ENCODE measurements at regions not wholly inside any gene's neighbourhood (a gene's known extent, or its start where the extent isn't known, plus 50 kb on each side); places are given as distances from the start of the nearest gene placed in this dataset.
"Not testable (repeated sequence)": the region's sequence is repeated elsewhere in the genome, so short reads cannot be mapped to it uniquely, and the experiment has no call there.

DNA sequence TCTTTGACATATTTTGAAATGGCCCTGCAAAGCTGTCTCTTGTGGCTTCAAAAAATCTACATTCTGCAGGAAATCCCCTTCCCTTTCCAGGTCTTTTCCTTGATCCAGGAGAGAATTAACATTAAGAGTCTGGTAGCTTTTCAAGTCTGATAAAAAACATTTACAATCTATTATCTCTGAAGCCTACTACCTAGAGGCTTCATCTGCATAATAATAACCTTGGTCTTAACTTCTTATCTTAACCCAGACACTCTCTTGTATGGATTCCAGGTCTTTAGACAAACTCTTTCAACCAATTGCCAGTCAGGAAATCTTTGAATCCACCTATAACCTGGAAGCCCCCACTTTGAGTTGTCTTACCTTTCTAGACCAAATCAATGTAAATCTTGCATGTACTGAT, 179.3 kb upstream of the ZC3H15 start:
- no peak for DNase-seq

DNA sequence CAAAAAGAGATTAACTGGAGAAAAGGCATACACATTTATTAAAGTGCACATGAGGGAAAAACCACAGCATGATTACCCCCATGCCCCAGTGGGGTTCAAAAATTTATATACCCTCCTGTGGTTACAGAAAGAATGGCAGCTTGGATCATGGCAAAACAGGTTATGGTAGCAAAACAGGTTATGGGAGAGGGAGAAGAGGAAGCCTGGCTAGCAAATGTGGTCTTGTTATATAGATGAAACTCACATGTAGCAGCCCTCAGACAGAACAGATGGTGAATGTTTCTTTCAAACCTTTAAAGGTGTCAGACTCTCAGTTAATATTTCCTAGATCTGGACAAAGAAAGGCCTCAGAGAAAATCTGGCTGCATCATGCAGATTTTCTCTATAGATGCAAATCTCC, 178.2 kb upstream of the ZC3H15 start:
- no peak for DNase-seq

DNA sequence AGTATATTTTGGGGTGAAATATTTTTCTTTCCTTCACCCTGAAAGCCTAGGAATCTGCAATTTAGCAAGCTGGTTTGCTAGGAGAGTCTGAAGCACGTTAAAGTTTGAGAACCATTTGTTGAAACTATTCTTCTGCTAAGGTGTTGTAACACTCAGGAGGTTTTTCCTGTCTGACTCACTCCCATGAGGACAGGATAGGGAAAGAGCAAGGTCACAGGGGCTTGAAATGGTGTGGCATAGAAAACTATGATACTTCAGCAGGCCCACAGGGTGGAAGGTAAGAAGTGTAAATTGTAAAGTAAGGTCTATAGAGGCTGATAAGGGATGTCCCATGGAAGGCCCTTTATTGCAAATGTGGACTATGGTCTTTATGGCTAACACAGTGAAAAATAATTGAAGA, 177.7 kb upstream of the ZC3H15 start:
- peak; percentile 1 for DNase-seq

DNA sequence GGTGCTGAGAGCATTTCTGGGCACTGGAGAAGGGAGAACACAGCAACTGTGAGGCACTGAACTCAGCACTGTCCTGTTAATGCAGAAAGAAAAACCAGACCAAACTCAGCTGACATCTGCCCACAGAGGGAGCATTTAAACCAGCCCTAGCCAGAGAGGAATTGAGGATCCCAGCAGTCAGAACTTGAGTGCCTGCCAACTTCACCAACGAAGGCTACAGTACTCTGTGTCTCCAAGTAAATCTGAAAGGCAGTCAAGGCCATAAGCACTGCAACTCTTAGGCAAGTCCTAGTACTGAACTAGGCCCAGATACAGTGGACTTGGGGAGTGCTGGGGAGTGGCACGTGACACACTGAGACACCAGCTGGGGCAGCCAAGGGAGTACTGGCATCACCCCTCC, 176.2 kb upstream of the ZC3H15 start:
- no peak for DNase-seq

DNA sequence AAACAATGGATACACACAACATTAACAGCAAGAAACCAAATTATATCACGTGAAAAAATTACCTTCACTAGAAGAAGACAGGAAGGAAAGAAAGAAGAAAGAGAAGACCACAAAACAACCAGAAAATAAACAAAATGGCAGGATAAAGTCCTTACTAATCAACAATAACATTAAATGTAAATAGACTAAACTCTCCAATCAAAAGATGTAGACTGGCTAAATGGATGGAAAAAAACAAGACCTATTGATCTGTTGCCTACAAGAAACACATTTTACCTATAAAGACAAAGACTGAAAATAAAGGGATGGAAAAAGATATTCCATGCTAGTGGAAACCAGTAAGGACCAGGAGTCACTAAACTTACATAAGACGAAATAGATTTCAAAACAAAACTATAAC, 167.0 kb upstream of the ZC3H15 start:
- DNase-seq: no peak

DNA sequence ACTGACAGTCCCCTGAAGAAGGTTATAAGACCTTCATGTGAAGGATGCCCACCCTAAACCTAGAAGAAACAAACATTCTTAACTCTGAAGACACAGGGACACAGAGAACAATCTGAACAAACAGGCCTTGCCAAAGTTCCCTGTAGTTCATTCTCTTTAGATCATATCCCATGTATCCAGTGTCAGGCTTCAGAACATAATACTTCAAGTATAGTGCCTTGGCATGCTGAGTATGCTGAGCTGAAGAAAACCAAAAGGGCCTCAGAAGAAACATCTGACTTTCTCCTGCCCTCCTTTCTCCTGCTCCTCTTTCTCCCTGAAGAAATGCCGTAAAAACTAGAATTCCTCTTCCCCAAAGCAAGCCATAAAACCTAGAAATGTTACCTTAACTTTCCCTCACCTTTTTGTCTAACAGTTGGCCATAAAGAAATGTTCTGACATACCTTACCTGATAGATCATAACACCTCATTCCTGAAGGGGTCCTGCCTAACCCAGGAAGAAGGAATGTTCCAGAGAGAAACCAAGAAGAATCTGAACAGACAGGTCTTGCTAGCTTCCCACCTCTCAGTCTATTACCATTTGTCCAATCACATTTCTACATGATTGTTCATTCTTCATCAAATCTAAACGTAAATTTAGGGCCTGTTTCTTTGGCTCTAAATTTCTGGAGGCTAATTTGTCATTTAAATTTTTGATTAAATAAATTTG, 160.1 kb upstream of the ZC3H15 start:
- no peak for DNase-seq

DNA sequence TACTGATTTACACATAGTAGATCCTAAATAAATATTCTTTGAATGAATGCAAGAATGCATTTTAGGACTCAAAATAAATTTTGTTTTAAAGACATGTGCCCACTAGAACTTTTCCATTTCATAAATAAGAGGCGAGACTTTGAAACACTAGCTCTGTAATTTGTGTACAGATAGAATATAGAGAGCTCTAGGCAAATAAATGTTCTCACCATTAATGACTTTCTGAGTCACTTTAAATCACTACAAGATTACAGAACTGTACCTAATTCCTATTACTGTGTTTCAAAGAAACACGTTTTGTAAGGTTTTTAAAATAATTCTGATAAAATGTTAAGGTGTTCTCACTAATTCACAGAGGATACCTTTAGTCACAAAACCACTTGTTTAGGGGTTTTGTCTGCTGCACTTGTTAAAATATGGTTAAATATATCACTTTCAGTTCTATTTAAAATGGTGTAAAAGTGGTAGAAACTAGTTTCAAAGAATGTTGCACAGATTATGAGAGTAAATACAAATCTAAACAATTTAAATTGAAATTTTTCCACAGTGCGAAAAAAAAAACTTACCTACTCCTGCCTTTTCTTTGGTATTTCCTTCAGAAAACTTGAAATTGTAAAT, 158.7 kb upstream of the ZC3H15 start:
- DNase-seq: no peak

DNA sequence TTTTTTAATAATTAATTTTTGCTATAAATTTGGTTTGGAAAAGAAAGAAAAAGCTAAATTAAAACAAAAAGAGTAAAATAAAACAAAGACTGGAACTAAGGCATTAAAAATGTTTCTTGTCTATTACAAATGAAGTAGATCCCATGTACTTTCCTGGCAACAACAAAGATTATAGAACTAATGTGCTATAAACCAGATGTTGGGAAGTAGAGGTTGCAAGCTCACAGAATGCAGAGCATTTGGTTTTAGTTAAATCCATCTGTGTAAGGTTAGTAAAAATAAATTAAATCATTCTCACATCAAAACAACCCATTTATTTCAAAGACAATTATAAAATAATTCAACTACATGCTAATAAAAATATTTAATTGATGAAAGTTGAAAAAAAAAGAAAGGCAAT, 157.2 kb upstream of the ZC3H15 start:
- DNase-seq: no peak

DNA sequence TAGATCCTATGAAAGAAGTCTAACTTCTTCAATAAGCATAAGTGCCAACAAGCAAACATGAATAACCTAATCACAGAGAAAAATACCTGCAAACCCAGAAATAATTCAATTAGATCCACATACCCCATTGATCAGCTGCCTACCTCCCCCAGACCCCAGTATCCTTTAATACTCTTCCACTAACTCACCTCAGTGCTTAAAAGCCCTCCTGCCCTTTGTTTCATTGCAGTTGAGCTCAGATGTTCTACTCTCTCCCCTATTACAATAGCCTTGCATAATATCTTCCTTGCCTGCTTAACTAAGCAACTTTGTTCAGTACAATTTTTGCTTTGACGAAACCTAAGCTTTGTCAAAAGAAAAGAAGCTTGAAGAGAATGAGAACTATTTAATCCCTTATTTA, 156.0 kb upstream of the ZC3H15 start:
- no peak for DNase-seq

DNA sequence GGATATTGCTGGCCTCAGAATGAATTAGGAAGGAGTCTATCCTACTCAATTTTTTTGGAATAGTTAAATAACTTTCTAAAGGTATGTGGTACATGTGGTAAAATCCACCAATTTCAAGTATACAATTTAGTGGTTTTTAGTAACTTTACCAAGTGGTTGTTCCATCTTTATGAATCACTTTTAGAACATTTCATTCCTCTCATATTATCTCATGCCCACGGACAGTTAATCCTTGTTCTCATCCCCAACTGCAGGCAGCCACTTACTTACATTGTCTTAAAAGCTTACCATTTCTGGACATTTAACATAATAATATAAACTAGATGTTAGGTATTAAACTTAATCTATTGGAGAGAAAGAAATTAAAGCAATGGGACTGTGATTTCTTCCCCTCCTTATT, 146.3 kb upstream of the ZC3H15 start:
- no peak for DNase-seq

DNA sequence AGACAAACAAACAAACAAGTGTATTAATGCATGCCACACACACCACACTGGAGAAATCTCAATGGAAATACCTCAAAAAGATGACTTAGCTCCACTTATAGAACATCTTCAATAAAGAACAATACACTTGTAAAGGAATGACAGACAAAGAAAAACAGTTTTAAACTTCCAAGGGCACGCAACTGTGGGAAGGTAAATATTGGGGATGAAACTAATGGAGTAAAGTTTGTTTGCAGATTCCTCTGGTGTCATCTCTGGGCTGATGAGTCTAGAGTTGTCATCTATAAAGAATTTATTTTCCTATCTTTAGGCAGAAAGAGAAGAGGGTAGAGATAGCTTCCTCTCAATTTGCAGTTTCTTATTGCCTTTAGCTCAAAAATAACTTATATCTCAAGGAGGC, 144.0 kb upstream of the ZC3H15 start:
- no peak for DNase-seq

DNA sequence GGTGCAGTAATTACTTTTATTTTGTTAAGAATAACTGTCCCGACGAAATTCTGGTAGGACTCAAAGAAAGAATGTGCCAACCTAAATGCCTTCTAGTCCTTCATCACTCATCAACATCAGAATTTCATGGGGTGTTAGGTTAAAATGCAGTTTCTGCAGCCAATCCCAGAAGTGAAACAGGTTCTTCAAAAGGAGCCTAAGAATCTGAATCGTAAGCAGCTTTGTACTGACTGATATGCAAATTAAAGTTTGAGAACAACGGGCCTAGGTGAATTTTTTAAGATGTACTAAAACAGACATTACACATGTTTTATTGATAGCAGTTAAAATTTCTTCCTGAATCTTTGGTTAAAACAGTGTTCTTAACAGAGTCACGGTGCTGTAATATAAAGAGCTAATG, 140.3 kb upstream of the ZC3H15 start:
- no peak for DNase-seq

DNA sequence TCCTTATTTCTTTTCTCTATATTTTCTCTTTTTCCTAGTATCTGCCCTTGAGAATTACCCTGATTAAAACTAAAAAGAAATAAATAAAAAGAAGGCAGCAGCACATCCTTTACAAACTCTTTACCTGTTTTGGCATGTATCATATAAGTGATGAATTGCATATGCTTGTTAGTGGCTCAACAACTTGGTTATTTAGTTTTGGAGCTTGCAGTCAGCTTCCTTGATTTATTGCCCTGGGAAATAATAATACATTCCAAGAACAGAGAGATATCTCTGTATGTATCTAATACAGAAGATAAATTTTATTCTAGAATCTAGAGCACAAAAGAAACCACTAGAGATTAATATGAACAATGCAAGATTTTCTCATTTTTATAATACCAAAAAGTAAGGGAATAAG, 139.8 kb upstream of the ZC3H15 start:
- DNase-seq: no peak

DNA sequence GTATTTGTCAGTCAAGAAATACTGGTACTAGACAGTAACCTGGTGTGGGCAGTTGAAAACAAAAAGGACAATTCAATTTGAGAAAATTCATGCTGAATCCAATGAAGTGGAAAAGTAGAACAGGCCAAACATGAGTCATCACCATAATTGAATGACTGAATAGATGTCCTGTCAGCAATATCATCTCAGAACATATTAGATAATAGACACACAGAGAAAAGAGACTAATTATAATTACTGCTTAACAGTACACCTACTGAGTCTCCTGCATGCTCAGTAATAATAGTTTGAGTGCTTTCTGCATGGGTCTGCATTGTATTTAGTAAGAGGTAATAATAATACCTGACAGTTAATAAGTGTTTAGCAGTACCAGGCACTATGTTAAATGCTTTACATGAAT, 138.6 kb upstream of the ZC3H15 start:
- no peak for DNase-seq

DNA sequence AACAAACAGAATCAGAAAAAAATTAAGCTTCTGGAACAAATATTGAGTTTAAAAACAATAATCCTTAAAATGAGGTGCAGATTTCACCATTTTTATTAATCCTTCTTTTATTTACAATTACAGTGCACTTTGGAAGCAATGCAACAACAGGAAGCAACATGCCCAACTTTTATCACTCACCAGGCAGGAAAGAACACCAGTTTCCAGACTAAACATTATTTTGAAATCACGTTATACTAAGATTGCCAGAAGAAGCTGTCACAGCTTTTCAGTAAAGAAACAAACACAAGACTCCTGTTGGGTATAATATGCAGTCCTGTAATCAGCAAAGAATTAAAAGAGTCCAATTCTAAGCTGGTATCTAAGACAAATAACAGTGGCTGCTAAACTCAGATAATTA, 137.9 kb upstream of the ZC3H15 start:
- no peak for DNase-seq

DNA sequence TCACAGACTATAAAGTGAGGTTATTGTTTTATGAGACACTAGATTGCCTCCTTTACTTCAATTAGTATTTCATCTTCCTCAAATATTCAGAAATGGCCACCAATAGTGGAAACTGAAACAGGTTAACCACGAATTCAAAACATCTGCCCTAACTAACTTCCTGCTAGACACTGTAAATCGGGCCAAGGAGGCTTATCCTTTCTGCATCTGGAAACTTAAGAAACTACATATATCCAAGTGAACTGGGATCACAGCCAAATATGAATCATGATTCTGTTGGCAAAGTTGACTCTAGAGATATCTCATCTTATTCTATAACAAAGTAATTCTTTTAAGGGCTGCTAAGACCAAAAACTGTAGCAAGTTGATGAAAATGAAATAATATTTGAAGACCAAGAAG, 136.6 kb upstream of the ZC3H15 start:
- peak; percentile 79 for DNase-seq

DNA sequence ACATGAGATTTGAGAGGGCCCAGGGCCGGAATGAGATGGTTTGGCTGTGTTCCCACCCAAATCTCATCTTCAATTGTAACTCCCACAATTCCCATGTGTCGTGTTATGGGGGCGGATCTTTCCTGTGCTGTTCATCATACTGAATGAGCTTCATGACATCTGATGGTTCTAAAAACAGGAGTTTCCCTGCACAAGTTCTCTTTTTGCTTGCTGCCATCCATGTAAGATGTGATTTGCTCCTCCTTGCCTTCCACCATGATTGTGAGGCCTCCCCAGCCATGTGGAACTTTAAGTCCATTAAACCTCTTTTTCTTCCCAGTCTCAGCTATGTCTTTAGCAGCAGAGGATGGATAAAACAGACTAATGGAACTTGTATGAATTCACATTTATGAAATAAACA, 131.9 kb upstream of the ZC3H15 start:
- not testable (repeated sequence) for DNase-seq

DNA sequence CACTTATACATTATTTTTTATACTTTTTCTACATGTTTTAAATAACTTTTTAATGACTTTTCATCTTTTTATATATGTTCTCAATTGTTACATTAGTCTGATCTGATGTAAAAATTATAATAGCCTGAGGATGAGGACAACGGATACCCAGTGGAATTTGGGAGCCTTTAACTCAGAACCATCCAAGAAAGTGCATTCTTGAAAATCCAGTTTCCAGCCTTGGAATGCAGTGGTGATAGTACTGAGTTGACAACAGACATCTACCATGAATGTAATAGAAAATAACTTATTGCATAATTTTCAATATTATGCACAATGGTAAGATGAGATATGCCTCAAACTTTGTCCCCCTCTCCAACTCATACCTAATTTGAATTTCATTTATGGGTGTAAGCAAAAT, 120.7 kb upstream of the ZC3H15 start:
- DNase-seq: no peak

DNA sequence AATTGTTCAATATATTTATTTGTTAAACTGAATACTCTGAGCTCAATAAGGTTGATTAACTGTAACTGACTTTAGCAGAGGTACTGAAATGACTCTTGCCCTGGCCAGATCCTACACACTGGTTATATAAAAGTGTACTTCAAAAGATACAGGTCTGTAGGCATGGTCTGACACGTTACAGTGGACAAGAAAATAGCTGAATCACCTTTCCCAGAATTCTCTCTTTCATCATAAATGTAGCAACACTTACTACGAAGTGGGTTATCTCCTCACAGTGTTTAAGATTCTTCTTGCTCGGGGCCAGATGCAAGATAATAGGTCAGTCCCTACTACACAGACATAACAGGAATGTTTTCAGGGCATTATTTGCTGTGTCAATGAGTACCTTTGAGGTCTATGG, 107.0 kb upstream of the ZC3H15 start:
- no peak for DNase-seq

DNA sequence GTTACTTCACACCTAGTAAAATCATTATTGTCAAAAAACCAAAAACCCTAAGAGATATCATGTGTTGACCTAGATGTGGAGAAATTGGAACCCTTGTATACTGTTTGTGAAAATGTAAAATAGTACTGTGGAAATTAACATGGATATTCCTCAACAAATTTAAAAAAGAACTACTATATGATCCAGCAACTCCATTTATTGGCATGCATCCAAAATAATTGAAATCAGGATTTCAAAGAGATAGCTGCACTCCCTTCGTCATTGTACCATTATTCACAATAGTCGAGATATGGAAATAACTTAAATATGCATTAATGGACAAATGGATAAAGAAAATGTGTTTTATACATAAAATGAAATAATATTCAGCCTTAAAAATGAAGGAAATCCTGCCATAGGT, 105.3 kb upstream of the ZC3H15 start:
- DNase-seq: no peak

DNA sequence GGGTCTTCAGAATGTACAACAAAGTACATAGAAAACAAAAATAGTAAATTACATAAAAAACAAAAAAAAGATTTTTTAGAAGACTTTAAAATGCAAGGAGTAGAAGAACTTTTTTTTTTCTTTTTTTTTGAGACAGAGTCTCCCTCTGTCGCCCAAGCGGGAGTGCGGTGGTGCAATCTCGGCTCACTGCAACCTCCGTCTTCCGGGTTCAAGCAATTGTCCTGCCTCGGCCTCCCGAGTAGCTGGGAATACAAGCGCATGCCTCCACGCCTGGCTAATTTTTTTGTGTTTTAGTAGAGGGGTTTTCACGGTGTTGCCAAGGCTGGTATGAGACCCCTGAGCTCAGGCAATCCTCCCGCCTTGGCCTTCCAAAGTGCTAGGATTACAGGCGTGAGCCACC, 104.5 kb upstream of the ZC3H15 start:
- DNase-seq: no peak

DNA sequence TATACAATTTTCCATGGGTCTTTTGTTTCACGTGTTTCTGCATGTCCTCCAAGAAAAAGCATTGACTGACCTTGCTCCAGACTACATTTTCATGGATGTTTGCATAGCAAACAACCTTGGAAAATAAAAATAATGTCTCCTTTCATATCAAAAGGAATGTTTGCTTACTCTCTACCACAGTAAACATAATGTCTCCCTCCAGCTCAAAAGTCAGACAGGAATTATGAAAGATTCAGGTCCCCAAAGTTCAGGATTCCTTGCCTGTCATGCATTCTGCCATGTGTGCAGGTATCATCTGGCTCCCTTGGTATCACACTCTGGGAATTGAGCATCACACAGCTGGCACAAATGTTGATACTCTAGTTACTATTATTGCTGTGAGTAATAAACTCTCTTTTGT, 103.1 kb upstream of the ZC3H15 start:
- no peak for DNase-seq

DNA sequence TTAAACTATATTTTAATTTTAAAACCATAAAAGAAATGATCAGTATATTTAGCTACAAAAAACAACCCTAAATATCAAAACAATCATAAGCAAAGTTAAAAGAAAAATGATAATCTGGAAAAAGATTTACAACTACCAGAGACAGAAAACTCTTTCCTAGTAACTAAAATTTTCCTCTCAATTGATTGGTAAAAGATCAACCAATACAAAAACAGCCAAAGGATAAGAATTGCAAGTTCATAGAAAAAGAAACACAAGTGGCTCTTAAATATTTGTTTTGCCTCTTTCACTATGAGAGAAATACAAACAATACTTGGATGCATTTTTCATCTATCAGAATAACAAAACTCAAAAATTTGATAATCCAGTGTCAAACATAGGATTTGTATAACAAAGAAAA, 101.8 kb upstream of the ZC3H15 start:
- no peak for DNase-seq

DNA sequence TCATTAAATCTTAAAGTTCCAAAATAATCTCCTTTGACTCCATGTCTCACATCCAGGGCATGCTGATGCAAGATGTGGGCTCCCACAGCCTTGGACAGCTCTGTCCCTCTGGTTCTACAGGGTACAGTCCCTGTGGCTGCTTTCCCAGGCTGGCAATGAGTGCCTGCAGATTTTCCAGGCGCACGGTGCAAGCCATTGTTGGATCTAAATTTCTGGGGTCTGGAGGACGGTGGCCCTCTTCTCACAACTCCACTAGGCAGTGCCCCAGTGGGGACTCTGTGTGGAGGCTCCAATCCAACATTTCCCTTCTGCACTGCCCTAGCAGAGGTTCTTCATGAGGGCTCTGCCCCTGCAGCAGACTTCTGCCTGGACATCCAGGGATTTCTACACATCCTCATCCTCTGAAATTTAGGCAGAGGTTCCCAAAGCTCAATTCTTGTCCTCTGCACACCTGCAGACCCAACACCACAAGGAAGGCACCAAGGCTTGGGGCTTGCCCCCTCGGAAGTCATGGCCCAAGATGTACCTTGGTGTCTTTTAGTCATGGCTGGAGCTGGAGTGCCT, 100.3 kb upstream of the ZC3H15 start:
- not testable (repeated sequence) for DNase-seq

Measured in dermis blood vessel endothelial cell (primary cell).